Astrocyte (in vitro differentiated cells and primary cell): ENCODE measurements at regions not wholly inside any gene's neighbourhood (a gene's known extent, or its start where the extent isn't known, plus 50 kb on each side); places are given as distances from the start of the nearest gene placed in this dataset.
"Not testable (repeated sequence)": the region's sequence is repeated elsewhere in the genome, so short reads cannot be mapped to it uniquely, and the experiment has no call there.

Source experiments
- CTCF ChIP-seq: IDR thresholded peaks from 2 replicates; pipeline ENCODE4 v1.5.1; 2011; ENCODE audit warnings: low read depth, mild to moderate bottlenecking, inconsistent platforms, low read length, moderate library complexity; ENCODE audit not compliant: insufficient read depth
- EZH2 ChIP-seq: IDR thresholded peaks from 2 replicates; pipeline ENCODE4 v1.6.1; 2012; ENCODE audit warnings: mild to moderate bottlenecking, low read length, inconsistent platforms; ENCODE audit not compliant: insufficient read depth

- TF ChIP-seq CTCF, EZH2: not testable (repeated sequence)
Measured at GRCh38 chr5:124017321-124017720, 505.3 kb downstream of the CSNK1G3 start.
